Prostate gland (tissue), 2 donors: ENCODE measurements at regions not wholly inside any gene's neighbourhood (a gene's known extent, or its start where the extent isn't known, plus 50 kb on each side); places are given as distances from the start of the nearest gene placed in this dataset.

Experiments used
- CTCF ChIP-seq, 4 experiments: fragments of 200-600 bp in 2 of 4; fragments of 450-650 bp in 2 of 4; sonication (generic) in 2 of 4; IDR thresholded peaks; 1 replicate in 3 of 4; 2 replicates in 1 of 4; pipeline ENCODE4 v1.5.1; 2016 to 2019; ENCODE audit warnings: antibody characterized with exemption in 4 of 4, mild to moderate bottlenecking in 2 of 4, moderate library complexity in 2 of 4
- POLR2A ChIP-seq: fragments of 450-650 bp; IDR thresholded peaks from one replicate; pipeline ENCODE4 v1.6.1; 2016; ENCODE audit warnings: antibody characterized with exemption, mild to moderate bottlenecking

- TF ChIP-seq POLR2A (no peak), CTCF (IDR thresholded peaks at IDR 0.05) (no peak)
These were observed 264.4 kb downstream of the HTR1A start for GRCh38 chr5:63697811-63698210.
